ENCODE measurements at regions not wholly inside any gene's neighbourhood (a gene's known extent, or its start where the extent isn't known, plus 50 kb on each side); places are given as distances from the start of the nearest gene placed in this dataset.

- DNase-seq (ENCODE audit: extremely low read depth in 1 of 2, low read depth in 1 of 2) = no peak
These were observed 155.7 kb upstream of the SASH1 start for GRCh38 chr6:148186916-148187315.

- DNase-seq (ENCODE audit: extremely low read depth in 1 of 2, low read depth in 1 of 2) = no peak
These were observed 150.3 kb upstream of the SASH1 start for GRCh38 chr6:148192310-148192709.

- no peak for DNase-seq (ENCODE audit: extremely low read depth in 1 of 2, low read depth in 1 of 2)
These were observed 149.5 kb upstream of the SASH1 start for GRCh38 chr6:148193063-148193680.

- DNase-seq (ENCODE audit: extremely low read depth in 1 of 2, low read depth in 1 of 2) = no peak
These were observed 147.1 kb upstream of the SASH1 start for GRCh38 chr6:148195511-148195910.

- no peak for DNase-seq (ENCODE audit: extremely low read depth in 1 of 2, low read depth in 1 of 2)
These were observed 143.1 kb upstream of the SASH1 start for GRCh38 chr6:148199584-148199983.

- DNase-seq (ENCODE audit: extremely low read depth in 1 of 2, low read depth in 1 of 2) = no peak
These were observed 142.3 kb upstream of the SASH1 start for GRCh38 chr6:148200293-148200692.

GRCh38 chr6:148200781-148201180, 141.9 kb upstream of the SASH1 start:
- DNase-seq (ENCODE audit: extremely low read depth in 1 of 2, low read depth in 1 of 2) = no peak

GRCh38 chr6:148203281-148203925, 139.2 kb upstream of the SASH1 start:
- no peak for DNase-seq (ENCODE audit: extremely low read depth in 1 of 2, low read depth in 1 of 2)

- DNase-seq (ENCODE audit: extremely low read depth in 1 of 2, low read depth in 1 of 2) = peak in 1 of 2 donors; percentile 12
These were observed 138.7 kb upstream of the SASH1 start for GRCh38 chr6:148203970-148204369.

GRCh38 chr6:148208298-148208697, 134.3 kb upstream of the SASH1 start:
- DNase-seq (ENCODE audit: extremely low read depth in 1 of 2, low read depth in 1 of 2) = no peak

- no peak for DNase-seq (ENCODE audit: extremely low read depth in 1 of 2, low read depth in 1 of 2)
These were observed 130.8 kb upstream of the SASH1 start for GRCh38 chr6:148211777-148212324.

GRCh38 chr6:148212366-148212765, 130.3 kb upstream of the SASH1 start:
- no peak for DNase-seq (ENCODE audit: extremely low read depth in 1 of 2, low read depth in 1 of 2)

GRCh38 chr6:148213366-148213765, 129.3 kb upstream of the SASH1 start:
- DNase-seq (ENCODE audit: extremely low read depth in 1 of 2, low read depth in 1 of 2) = no peak

GRCh38 chr6:148214667-148215066, 128.0 kb upstream of the SASH1 start:
- DNase-seq (ENCODE audit: extremely low read depth in 1 of 2, low read depth in 1 of 2) = no peak

- no peak for DNase-seq (ENCODE audit: extremely low read depth in 1 of 2, low read depth in 1 of 2)
These were observed 125.6 kb upstream of the SASH1 start for GRCh38 chr6:148217051-148217450.

- DNase-seq (ENCODE audit: extremely low read depth in 1 of 2, low read depth in 1 of 2) = no peak
These were observed 124.7 kb upstream of the SASH1 start for GRCh38 chr6:148217921-148218320.

GRCh38 chr6:148218542-148219258, 123.9 kb upstream of the SASH1 start:
- no peak for DNase-seq (ENCODE audit: extremely low read depth in 1 of 2, low read depth in 1 of 2)

GRCh38 chr6:148221196-148221979, 121.2 kb upstream of the SASH1 start:
- no peak for DNase-seq (ENCODE audit: extremely low read depth in 1 of 2, low read depth in 1 of 2)

GRCh38 chr6:148222376-148222775, 120.3 kb upstream of the SASH1 start:
- DNase-seq (ENCODE audit: extremely low read depth in 1 of 2, low read depth in 1 of 2) = no peak

- DNase-seq (ENCODE audit: extremely low read depth in 1 of 2, low read depth in 1 of 2) = no peak
These were observed 119.8 kb upstream of the SASH1 start for GRCh38 chr6:148222846-148223245.

- no peak for DNase-seq (ENCODE audit: extremely low read depth in 1 of 2, low read depth in 1 of 2)
These were observed 119.2 kb upstream of the SASH1 start for GRCh38 chr6:148223424-148223842.
